ENCODE measurements at regions not wholly inside any gene's neighbourhood (a gene's known extent, or its start where the extent isn't known, plus 50 kb on each side); places are given as distances from the start of the nearest gene placed in this dataset.

DNA sequence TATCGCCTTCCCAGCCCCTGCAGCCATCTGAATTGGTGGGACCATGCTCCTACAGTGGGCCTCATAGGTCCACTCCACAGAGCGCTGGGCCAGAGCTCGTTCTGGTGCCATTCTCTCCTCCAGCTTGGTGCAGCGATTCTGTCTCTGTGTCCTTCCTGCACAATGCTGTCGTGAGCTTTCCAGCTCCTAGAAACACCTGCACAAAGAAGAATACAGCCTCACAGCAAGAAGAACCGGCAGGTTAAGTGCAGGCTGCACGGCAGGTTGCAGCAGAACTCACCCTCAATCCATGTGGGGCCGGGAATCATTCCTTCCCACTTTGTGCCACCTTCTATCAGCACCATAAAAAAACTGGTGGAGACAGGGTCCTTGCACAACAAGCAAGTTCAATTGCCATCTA, 101.2 kb upstream of the ENPP6 start:
- H4K5ac ChIP-seq (ENCODE audit: insufficient read length, low read depth, low read length), result no peak overlapping the region
- FAIRE-seq, result no peak
- no peak for TF ChIP-seq SAP30 (IDR thresholded peaks at IDR 0.05; ENCODE audit: insufficient read depth, insufficient replicate concordance, low read length)
- no peak for TF ChIP-seq BRCA1 (IDR thresholded peaks at IDR 0.05; ENCODE audit: low read depth, low read length)
- no peak for TF ChIP-seq TCF12 (IDR thresholded peaks at IDR 0.05; ENCODE audit: low read depth, low read length)
- TF ChIP-seq ZNF274 (IDR thresholded peaks at IDR 0.05; ENCODE audit: borderline replicate concordance, extremely low read depth, low read length), result no peak
- no peak for TF ChIP-seq TBP (IDR thresholded peaks at IDR 0.05; ENCODE audit: low read depth, low read length)
- no peak for TF ChIP-seq EP300 (IDR thresholded peaks at IDR 0.05; ENCODE audit: borderline replicate concordance in 1 of 2, low read depth in 2 of 2, low read length in 2 of 2)
- TF ChIP-seq TEAD4 (IDR thresholded peaks at IDR 0.05; ENCODE audit: low read depth, low read length), result no peak
- no peak for TF ChIP-seq GABPA (IDR thresholded peaks at IDR 0.05; ENCODE audit: borderline replicate concordance, insufficient read depth, low read length)
- TF ChIP-seq TAF1 (IDR thresholded peaks at IDR 0.05; ENCODE audit: low read depth, low read length), result no peak
- TF ChIP-seq HDAC2 (IDR thresholded peaks at IDR 0.05; ENCODE audit: borderline replicate concordance in 1 of 2, low read depth in 2 of 2, low read length in 2 of 2), result no peak
- no peak for TF ChIP-seq ASH2L (IDR thresholded peaks at IDR 0.05; ENCODE audit: low read length)
- no peak for TF ChIP-seq E2F6 (IDR thresholded peaks at IDR 0.05)
- TF ChIP-seq FOSL1 (IDR thresholded peaks at IDR 0.05; ENCODE audit: insufficient read depth, low read depth, low read length), result no peak
- TF ChIP-seq NRF1 (IDR thresholded peaks at IDR 0.05; ENCODE audit: low read depth, low read length), result no peak

More for the DNA sequence above, 101.2 kb upstream of the ENPP6 start:
- no peaks in the 10 kb centered on the region for H3K9me3 ChIP-seq (ENCODE audit: insufficient read depth in 2 of 2, low read depth in 1 of 2, low read length in 1 of 2)
- no peak overlapping the region for H3K14ac ChIP-seq (ENCODE audit: insufficient read length)
- no peaks in the 10 kb centered on the region for H3K36me3 ChIP-seq (ENCODE audit: control insufficient read depth in 2 of 4, insufficient read depth in 4 of 4, low read length in 3 of 4)
- no peak overlapping the region for H3K56ac ChIP-seq (replicated peaks; ENCODE audit: insufficient read length, low read depth, low read length)
- POLR2A ChIA-PET (ENCODE audit: partially characterized antibody), result no interaction called here
- peak overlapping the region; percentile 32; the same call in 1 of the 2 replicates for H2AFZ ChIP-seq (ENCODE audit: low read length)
- whole genome bisulfite sequencing, 2 experiments (ENCODE audit: extremely low coverage in 1 of 2, insufficient coverage in 1 of 2, insufficient read length in 1 of 2, insufficient replicate concordance in 2 of 2, low coverage in 1 of 2, low lambda C conversion rate in 2 of 2, missing lambda C conversion rate in 1 of 2), result 87% methylated on average over 8 of the region's 8 CpGs; no CpG with 5 or more reads in 1 of the 2 experiments
- H4K20me1 ChIP-seq (replicated peaks in 1 of 2; ENCODE audit: control insufficient read depth in 1 of 2, insufficient read depth in 2 of 2, low read length in 2 of 2), result no peaks in the 10 kb centered on the region
- H2BK12ac ChIP-seq (ENCODE audit: low read depth, low read length), result no peak overlapping the region
- no peak overlapping the region for H4K8ac ChIP-seq (ENCODE audit: extremely low read depth, insufficient read depth, low read length)
- no peak overlapping the region for H2BK5ac ChIP-seq (ENCODE audit: low read depth, low read length)
- no peaks in the 10 kb centered on the region for H3K23me2 ChIP-seq (ENCODE audit: low read depth, low read length)
- no peak overlapping the region for H3K4me2 ChIP-seq (ENCODE audit: insufficient read depth in 1 of 2, low read depth in 2 of 2, low read length in 2 of 2)
- no peak overlapping the region for H2BK15ac ChIP-seq (ENCODE audit: low read length)
- no peak overlapping the region for H3K4ac ChIP-seq (replicated peaks; ENCODE audit: insufficient read length, low read depth, low read length)
- peaks cover 0 to 6% (median 0%) of the 10 kb centered on the region in 4 experiments; a peak in 3 of 7 replicates for H3K4me1 ChIP-seq (replicated peaks in 1 of 4; ENCODE audit: control insufficient read depth in 3 of 4, insufficient read depth in 4 of 4, low read length in 3 of 4)
- no peak overlapping the region for H3K23ac ChIP-seq (ENCODE audit: insufficient read length)
- H2BK20ac ChIP-seq (ENCODE audit: low read length), result no peak overlapping the region
- no peak overlapping the region for H3K18ac ChIP-seq (ENCODE audit: extremely low read depth, low read length)
- H3K79me1 ChIP-seq (ENCODE audit: low read depth, low read length), result no peaks in the 10 kb centered on the region
- H3K27me3 ChIP-seq (replicated peaks in 1 of 4; ENCODE audit: control insufficient read depth in 3 of 4, extremely low read depth in 1 of 4, insufficient read depth in 3 of 4, low read length in 3 of 4), result no peaks in the 10 kb centered on the region
- H3K9ac ChIP-seq (replicated peaks in 1 of 4; ENCODE audit: extremely low read depth in 1 of 4, low read depth in 3 of 4, low read length in 3 of 4), result no peak overlapping the region; a peak in 1 of 7 replicates
- no peak overlapping the region for H3K27ac ChIP-seq (ENCODE audit: low read depth, low read length)
- CTCF ChIA-PET (ENCODE audit: partially characterized antibody), result interaction anchor here (0.8 kb wide), 1 partner anchor 10 kb away, joined by 3 read pairs; no protein-coding TSS in a partner anchor
- peak in 1 of 2 experiments; percentile 26 for DNase-seq (ENCODE audit: low read depth in 1 of 2, low spot score in 2 of 2)
- H4K91ac ChIP-seq (replicated peaks; ENCODE audit: insufficient read length, low read length), result no peak overlapping the region
- no peak overlapping the region for H2BK120ac ChIP-seq (replicated peaks; ENCODE audit: low read depth, low read length)
- no peaks in the 10 kb centered on the region for H3K79me2 ChIP-seq (ENCODE audit: control insufficient read depth in 1 of 2, insufficient read depth in 2 of 2, low read length in 2 of 2)
- H3K4me3 ChIP-seq (ENCODE audit: extremely low read depth in 1 of 4, insufficient read depth in 2 of 4, low read depth in 3 of 4, low read length in 4 of 4), result no peak overlapping the region
- no peak overlapping the region for H2AK5ac ChIP-seq (ENCODE audit: low read depth, low read length)
